ENCODE measurements at regions not wholly inside any gene's neighbourhood (a gene's known extent, or its start where the extent isn't known, plus 50 kb on each side); places are given as distances from the start of the nearest gene placed in this dataset.

- TF ChIP-seq CTCF (IDR thresholded peaks at IDR 0.05) (no peak), POLR2A (IDR thresholded peaks at IDR 0.05) (no peak)
These were observed 157.2 kb upstream of the ROPN1 start for GRCh38 chr3:124149081-124149480.

Measured in thyroid gland (tissue), 4 donors.